GM04503 (cell line): ENCODE measurements at regions not wholly inside any gene's neighbourhood (a gene's known extent, or its start where the extent isn't known, plus 50 kb on each side); places are given as distances from the start of the nearest gene placed in this dataset.
A peak's percentile ranks its signal among the peaks of the same experiment; 100 is the strongest.

Experiments
- DNase-seq: peaks from one replicate; pipeline ENCODE4 v3.0.0-alpha.2; 2012; ENCODE audit warnings: low read depth

GRCh38 chr11:26162291-26162690 lies 169.6 kb upstream of the ANO3 start:
- DNase-seq = no peak

GRCh38 chr11:26186389-26186788 lies 145.5 kb upstream of the ANO3 start:
- no peak for DNase-seq

- peak; percentile 77 for DNase-seq
Observed at GRCh38 chr11:26187639-26188038, 144.3 kb upstream of the ANO3 start.

- DNase-seq = no peak
Observed at GRCh38 chr11:26188554-26188953, 143.4 kb upstream of the ANO3 start.

GRCh38 chr11:26191193-26191592 lies 140.7 kb upstream of the ANO3 start:
- no peak for DNase-seq

- DNase-seq = no peak
Observed at GRCh38 chr11:26193694-26194365, 138.1 kb upstream of the ANO3 start.

GRCh38 chr11:26194881-26195280 lies 137.0 kb upstream of the ANO3 start:
- DNase-seq = no peak

GRCh38 chr11:26198532-26199096 lies 133.3 kb upstream of the ANO3 start:
- DNase-seq = no peak

GRCh38 chr11:26199331-26200095 lies 132.4 kb upstream of the ANO3 start:
- DNase-seq = no peak

GRCh38 chr11:26201411-26201810 lies 130.5 kb upstream of the ANO3 start:
- no peak for DNase-seq

- no peak for DNase-seq
Observed at GRCh38 chr11:26202754-26203153, 129.2 kb upstream of the ANO3 start.

- DNase-seq = no peak
Observed at GRCh38 chr11:26204101-26204500, 127.8 kb upstream of the ANO3 start.

- DNase-seq = no peak
Observed at GRCh38 chr11:26204839-26205238, 127.1 kb upstream of the ANO3 start.

GRCh38 chr11:26219183-26220117 lies 112.5 kb upstream of the ANO3 start:
- no peak for DNase-seq

GRCh38 chr11:26225646-26226045 lies 106.3 kb upstream of the ANO3 start:
- DNase-seq = no peak

- peak; percentile 81 for DNase-seq
Observed at GRCh38 chr11:26227301-26227746, 104.6 kb upstream of the ANO3 start.

GRCh38 chr11:26227883-26228502 lies 103.9 kb upstream of the ANO3 start:
- no peak for DNase-seq

- no peak for DNase-seq
Observed at GRCh38 chr11:26228778-26229177, 103.2 kb upstream of the ANO3 start.

- DNase-seq = no peak
Observed at GRCh38 chr11:26229257-26229656, 102.7 kb upstream of the ANO3 start.

GRCh38 chr11:26229981-26230380 lies 101.9 kb upstream of the ANO3 start:
- DNase-seq = no peak

- DNase-seq = peak; percentile 58
Observed at GRCh38 chr11:26231252-26231661, 100.7 kb upstream of the ANO3 start.

GRCh38 chr11:26234451-26234850 lies 97.5 kb upstream of the ANO3 start:
- no peak for DNase-seq
